ENCODE measurements at regions not wholly inside any gene's neighbourhood (a gene's known extent, or its start where the extent isn't known, plus 50 kb on each side); places are given as distances from the start of the nearest gene placed in this dataset.

DNA sequence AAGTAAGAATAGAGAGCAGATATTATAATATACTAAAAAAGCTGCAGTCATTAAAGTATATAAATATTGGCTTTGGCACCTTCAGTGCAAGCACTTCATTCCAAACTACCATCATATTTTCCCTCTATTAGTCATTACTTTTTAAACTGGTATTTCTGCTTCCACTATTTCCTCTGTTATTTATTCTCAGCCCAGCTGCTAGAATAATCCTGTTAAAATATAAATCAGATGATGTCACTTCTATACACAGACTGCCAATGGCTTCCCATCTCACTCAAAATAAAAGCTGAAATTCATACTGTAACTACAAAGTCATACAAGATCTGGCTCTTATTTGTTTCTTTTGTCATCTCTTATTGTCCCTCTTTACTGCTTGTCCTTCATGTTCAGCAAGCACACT, 432.9 kb downstream of the TLE4 start:
- Histone ChIP-seq H2AFZ (no peak overlapping the region), H3K9me2 (replicated peaks; ENCODE audit: insufficient read depth) (no peaks in the 10 kb centered on the region), H3K4me2 (no peak overlapping the region), H3K4me1 (ENCODE audit: insufficient read depth) (no peaks in the 10 kb centered on the region), H3K9me3 (ENCODE audit: low read depth) (no peaks in the 10 kb centered on the region), H3K36me3 (replicated peaks; ENCODE audit: insufficient read depth, low read depth) (no peaks in the 10 kb centered on the region), H4K20me1 (ENCODE audit: insufficient read depth, poor library complexity, severe bottlenecking) (no peaks in the 10 kb centered on the region), H3K4me3 (no peak overlapping the region), H3K27me3 (no peaks in the 10 kb centered on the region), H3K79me2 (no peaks in the 10 kb centered on the region), H3K27ac (no peak overlapping the region)
- TF ChIP-seq EZH2phosphoT487 (IDR thresholded peaks at IDR 0.05; ENCODE audit: low read depth, severe bottlenecking, unreplicated experiment), result no peak
- no peak for TF ChIP-seq EZH2 (IDR thresholded peaks at IDR 0.05; ENCODE audit: borderline replicate concordance)
- TF ChIP-seq, protein P1, sequence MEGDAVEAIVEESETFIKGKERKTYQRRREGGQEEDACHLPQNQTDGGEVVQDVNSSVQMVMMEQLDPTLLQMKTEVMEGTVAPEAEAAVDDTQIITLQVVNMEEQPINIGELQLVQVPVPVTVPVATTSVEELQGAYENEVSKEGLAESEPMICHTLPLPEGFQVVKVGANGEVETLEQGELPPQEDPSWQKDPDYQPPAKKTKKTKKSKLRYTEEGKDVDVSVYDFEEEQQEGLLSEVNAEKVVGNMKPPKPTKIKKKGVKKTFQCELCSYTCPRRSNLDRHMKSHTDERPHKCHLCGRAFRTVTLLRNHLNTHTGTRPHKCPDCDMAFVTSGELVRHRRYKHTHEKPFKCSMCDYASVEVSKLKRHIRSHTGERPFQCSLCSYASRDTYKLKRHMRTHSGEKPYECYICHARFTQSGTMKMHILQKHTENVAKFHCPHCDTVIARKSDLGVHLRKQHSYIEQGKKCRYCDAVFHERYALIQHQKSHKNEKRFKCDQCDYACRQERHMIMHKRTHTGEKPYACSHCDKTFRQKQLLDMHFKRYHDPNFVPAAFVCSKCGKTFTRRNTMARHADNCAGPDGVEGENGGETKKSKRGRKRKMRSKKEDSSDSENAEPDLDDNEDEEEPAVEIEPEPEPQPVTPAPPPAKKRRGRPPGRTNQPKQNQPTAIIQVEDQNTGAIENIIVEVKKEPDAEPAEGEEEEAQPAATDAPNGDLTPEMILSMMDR (IDR thresholded peaks at IDR 0.05; ENCODE audit: poor library complexity), result no peak
- DNase-seq (ENCODE audit: low spot score), result no peak

- H3K4me3 ChIP-seq, result no peak overlapping the region
- H3K36me3 ChIP-seq (replicated peaks; ENCODE audit: insufficient read depth, low read depth), result no peaks in the 10 kb centered on the region
- no peaks in the 10 kb centered on the region for H3K79me2 ChIP-seq
- no peaks in the 10 kb centered on the region for H3K9me3 ChIP-seq (ENCODE audit: low read depth)
- H2AFZ ChIP-seq, result no peak overlapping the region
- H3K27me3 ChIP-seq, result no peaks in the 10 kb centered on the region
- no peak for DNase-seq (ENCODE audit: low spot score)
- H3K4me2 ChIP-seq, result peak overlapping the region; percentile 39
- H3K27ac ChIP-seq, result peak overlapping the region; percentile 15
- H3K9me2 ChIP-seq (replicated peaks; ENCODE audit: insufficient read depth), result no peaks in the 10 kb centered on the region
- WGBS (ENCODE audit: low lambda C conversion rate, missing lambda C conversion rate), result 21% methylated on average over 1 of the region's 1 CpG
- no peaks in the 10 kb centered on the region for H4K20me1 ChIP-seq (ENCODE audit: insufficient read depth, poor library complexity, severe bottlenecking)
- TF ChIP-seq EZH2 (IDR thresholded peaks at IDR 0.05; ENCODE audit: borderline replicate concordance), result no peak
- peaks cover 4% of the 10 kb centered on the region for H3K4me1 ChIP-seq (ENCODE audit: insufficient read depth)
These were observed 418.8 kb downstream of the TLE4 start for GRCh38 chr9:79990536-79990935.

- Histone ChIP-seq H3K79me2 (no peaks in the 10 kb centered on the region), H3K9me2 (replicated peaks; ENCODE audit: insufficient read depth) (no peaks in the 10 kb centered on the region), H3K4me3 (no peak overlapping the region), H3K36me3 (replicated peaks; ENCODE audit: insufficient read depth, low read depth) (no peaks in the 10 kb centered on the region), H3K4me2 (no peak overlapping the region), H2AFZ (no peak overlapping the region), H3K27me3 (no peaks in the 10 kb centered on the region), H3K4me1 (ENCODE audit: insufficient read depth) (peaks cover 4% of the 10 kb centered on the region), H3K27ac (no peak overlapping the region), H3K9me3 (ENCODE audit: low read depth) (no peaks in the 10 kb centered on the region), H4K20me1 (ENCODE audit: insufficient read depth, poor library complexity, severe bottlenecking) (no peaks in the 10 kb centered on the region)
- WGBS (ENCODE audit: low lambda C conversion rate, missing lambda C conversion rate), result 75% methylated on average over 7 of the region's 7 CpGs
- no peak for DNase-seq (ENCODE audit: low spot score)
- TF ChIP-seq, protein P1 (IDR thresholded peaks at IDR 0.05; ENCODE audit: poor library complexity), result no peak
- no peak for TF ChIP-seq EZH2phosphoT487 (IDR thresholded peaks at IDR 0.05; ENCODE audit: low read depth, severe bottlenecking, unreplicated experiment)
- TF ChIP-seq EZH2 (IDR thresholded peaks at IDR 0.05; ENCODE audit: borderline replicate concordance), result no peak
These were observed 417.3 kb downstream of the TLE4 start for GRCh38 chr9:79989079-79989478.

GRCh38 chr9:79988126-79988525, 416.4 kb downstream of the TLE4 start:
- Histone ChIP-seq H4K20me1 (ENCODE audit: insufficient read depth, poor library complexity, severe bottlenecking) (no peaks in the 10 kb centered on the region), H3K9me2 (replicated peaks; ENCODE audit: insufficient read depth) (no peaks in the 10 kb centered on the region), H2AFZ (no peak overlapping the region), H3K36me3 (replicated peaks; ENCODE audit: insufficient read depth, low read depth) (no peaks in the 10 kb centered on the region), H3K4me2 (no peak overlapping the region), H3K79me2 (no peaks in the 10 kb centered on the region), H3K4me3 (no peak overlapping the region), H3K9me3 (ENCODE audit: low read depth) (no peaks in the 10 kb centered on the region), H3K27me3 (no peaks in the 10 kb centered on the region), H3K27ac (no peak overlapping the region), H3K4me1 (ENCODE audit: insufficient read depth) (peaks cover 4% of the 10 kb centered on the region)
- no peak for DNase-seq (ENCODE audit: low spot score)
- TF ChIP-seq EZH2phosphoT487 (IDR thresholded peaks at IDR 0.05; ENCODE audit: low read depth, severe bottlenecking, unreplicated experiment) (no peak), EZH2 (IDR thresholded peaks at IDR 0.05; ENCODE audit: borderline replicate concordance) (no peak)
- TF ChIP-seq, protein P1 (IDR thresholded peaks at IDR 0.05; ENCODE audit: poor library complexity), result no peak
- 96% methylated on average over 1 of the region's 1 CpG for WGBS (ENCODE audit: low lambda C conversion rate, missing lambda C conversion rate)

Measured in hepatocyte (in vitro differentiated cells).